ENCODE measurements at regions not wholly inside any gene's neighbourhood (a gene's known extent, or its start where the extent isn't known, plus 50 kb on each side); places are given as distances from the start of the nearest gene placed in this dataset.
"Not testable (repeated sequence)": the region's sequence is repeated elsewhere in the genome, so short reads cannot be mapped to it uniquely, and the experiment has no call there.

DNA sequence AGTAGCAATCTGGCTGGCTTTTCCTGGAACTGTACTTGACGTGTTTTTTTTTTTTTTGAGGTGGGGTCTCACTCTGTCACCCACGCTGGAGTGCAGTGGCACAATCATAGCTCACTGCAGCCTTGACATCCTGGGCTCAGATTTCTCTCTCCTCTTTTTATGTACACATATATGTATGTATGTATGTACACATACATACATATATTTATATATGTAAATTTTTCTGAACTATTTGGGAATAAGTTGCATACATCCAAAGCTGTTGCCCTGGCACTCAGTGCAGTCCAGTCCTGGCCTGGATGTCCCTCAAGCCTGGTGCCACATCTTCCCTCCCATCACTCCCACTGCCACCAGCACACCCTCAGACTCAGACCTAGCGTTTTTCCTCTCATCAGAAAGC, 89.0 kb upstream of the SHISA3 start:
- Histone ChIP-seq H3K4me2 (ENCODE audit: low read length) (no peak overlapping the region), H3K27me3 (ENCODE audit: control insufficient read depth, insufficient read depth, low read length) (no peaks in the 10 kb centered on the region), H3K79me2 (no peaks in the 10 kb centered on the region), H3K9me3 (ENCODE audit: control insufficient read depth, low read length) (no peaks in the 10 kb centered on the region), H2AFZ (no peak overlapping the region), H3K4me3 (ENCODE audit: low read depth, low read length) (no peak overlapping the region), H3K4me1 (no peaks in the 10 kb centered on the region), H3K27ac (no peak overlapping the region), H3K9ac (no peak overlapping the region), H3K36me3 (ENCODE audit: control insufficient read depth, insufficient read depth, low read length) (no peaks in the 10 kb centered on the region)
- TF ChIP-seq, protein P1, sequence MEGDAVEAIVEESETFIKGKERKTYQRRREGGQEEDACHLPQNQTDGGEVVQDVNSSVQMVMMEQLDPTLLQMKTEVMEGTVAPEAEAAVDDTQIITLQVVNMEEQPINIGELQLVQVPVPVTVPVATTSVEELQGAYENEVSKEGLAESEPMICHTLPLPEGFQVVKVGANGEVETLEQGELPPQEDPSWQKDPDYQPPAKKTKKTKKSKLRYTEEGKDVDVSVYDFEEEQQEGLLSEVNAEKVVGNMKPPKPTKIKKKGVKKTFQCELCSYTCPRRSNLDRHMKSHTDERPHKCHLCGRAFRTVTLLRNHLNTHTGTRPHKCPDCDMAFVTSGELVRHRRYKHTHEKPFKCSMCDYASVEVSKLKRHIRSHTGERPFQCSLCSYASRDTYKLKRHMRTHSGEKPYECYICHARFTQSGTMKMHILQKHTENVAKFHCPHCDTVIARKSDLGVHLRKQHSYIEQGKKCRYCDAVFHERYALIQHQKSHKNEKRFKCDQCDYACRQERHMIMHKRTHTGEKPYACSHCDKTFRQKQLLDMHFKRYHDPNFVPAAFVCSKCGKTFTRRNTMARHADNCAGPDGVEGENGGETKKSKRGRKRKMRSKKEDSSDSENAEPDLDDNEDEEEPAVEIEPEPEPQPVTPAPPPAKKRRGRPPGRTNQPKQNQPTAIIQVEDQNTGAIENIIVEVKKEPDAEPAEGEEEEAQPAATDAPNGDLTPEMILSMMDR (IDR thresholded peaks at IDR 0.05) = no peak

- Histone ChIP-seq H3K4me2 (ENCODE audit: low read length) (no peak overlapping the region), H3K27ac (no peak overlapping the region), H3K4me3 (ENCODE audit: low read depth, low read length) (no peak overlapping the region), H2AFZ (no peak overlapping the region), H3K27me3 (ENCODE audit: control insufficient read depth, insufficient read depth, low read length) (no peaks in the 10 kb centered on the region), H3K4me1 (no peaks in the 10 kb centered on the region), H3K9me3 (ENCODE audit: control insufficient read depth, low read length) (no peaks in the 10 kb centered on the region), H3K36me3 (ENCODE audit: control insufficient read depth, insufficient read depth, low read length) (no peaks in the 10 kb centered on the region), H3K9ac (no peak overlapping the region), H3K79me2 (no peaks in the 10 kb centered on the region)
- TF ChIP-seq, protein P1 (IDR thresholded peaks at IDR 0.05) = no peak
Observed at GRCh38 chr4:42309361-42310260, 87.7 kb upstream of the SHISA3 start.

GRCh38 chr4:42310358-42310757, 86.9 kb upstream of the SHISA3 start:
- H3K79me2 ChIP-seq = no peaks in the 10 kb centered on the region
- no peaks in the 10 kb centered on the region for H3K9me3 ChIP-seq (ENCODE audit: control insufficient read depth, low read length)
- H3K4me3 ChIP-seq (ENCODE audit: low read depth, low read length) = no peak overlapping the region
- no peak overlapping the region for H3K27ac ChIP-seq
- H3K4me2 ChIP-seq (ENCODE audit: low read length) = no peak overlapping the region
- no peaks in the 10 kb centered on the region for H3K4me1 ChIP-seq
- H3K36me3 ChIP-seq (ENCODE audit: control insufficient read depth, insufficient read depth, low read length) = no peaks in the 10 kb centered on the region
- H2AFZ ChIP-seq = no peak overlapping the region
- no peaks in the 10 kb centered on the region for H3K27me3 ChIP-seq (ENCODE audit: control insufficient read depth, insufficient read depth, low read length)
- no peak overlapping the region for H3K9ac ChIP-seq
- TF ChIP-seq, protein P1 (IDR thresholded peaks at IDR 0.05) = no peak

DNA sequence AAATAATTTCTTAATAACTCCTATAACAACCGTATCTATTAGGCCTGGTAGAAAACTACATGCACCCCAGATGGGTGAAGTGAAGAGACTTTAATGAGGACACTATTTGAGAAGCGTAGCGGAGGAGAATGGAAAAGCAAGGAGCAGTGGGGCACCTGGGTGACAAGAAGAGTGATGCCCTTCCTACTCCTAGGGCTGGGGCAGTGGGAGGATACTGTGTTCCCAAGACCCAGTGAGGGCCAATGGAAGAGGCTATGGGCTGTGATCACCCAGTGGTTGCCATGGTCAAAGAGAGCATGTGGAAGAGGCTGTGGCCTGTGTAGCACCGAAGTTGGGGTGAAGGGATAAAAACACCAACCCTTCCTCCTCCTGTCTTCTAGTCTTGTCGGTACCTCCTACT, 86.5 kb upstream of the SHISA3 start:
- no peak overlapping the region for H3K4me2 ChIP-seq (ENCODE audit: low read length)
- H3K4me3 ChIP-seq (ENCODE audit: low read depth, low read length) = no peak overlapping the region
- H3K9me3 ChIP-seq (ENCODE audit: control insufficient read depth, low read length) = no peaks in the 10 kb centered on the region
- no peaks in the 10 kb centered on the region for H3K27me3 ChIP-seq (ENCODE audit: control insufficient read depth, insufficient read depth, low read length)
- no peaks in the 10 kb centered on the region for H3K79me2 ChIP-seq
- H3K9ac ChIP-seq = no peak overlapping the region
- no peak overlapping the region for H2AFZ ChIP-seq
- TF ChIP-seq, protein P1 (IDR thresholded peaks at IDR 0.05) = no peak
- no peak overlapping the region for H3K27ac ChIP-seq
- no peaks in the 10 kb centered on the region for H3K36me3 ChIP-seq (ENCODE audit: control insufficient read depth, insufficient read depth, low read length)
- H3K4me1 ChIP-seq = no peaks in the 10 kb centered on the region

DNA sequence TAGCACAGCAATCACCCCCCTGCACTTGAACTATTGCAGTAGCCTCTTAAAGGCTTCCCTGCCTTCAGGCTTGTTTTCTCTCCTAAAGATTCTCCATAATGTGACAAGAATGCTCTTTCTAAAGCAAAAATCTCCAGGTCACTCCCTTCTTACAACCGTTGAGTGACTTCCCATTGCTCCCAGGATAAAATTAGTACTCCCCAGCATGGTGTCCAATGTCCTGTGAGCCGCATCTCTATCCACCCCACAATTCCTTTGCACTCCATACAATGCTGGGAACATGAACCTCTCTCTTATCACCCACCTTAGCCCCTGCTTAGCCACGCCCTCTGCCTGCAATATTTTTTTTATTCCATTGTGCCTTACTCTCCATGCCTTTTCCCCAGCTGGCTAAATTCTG, 85.7 kb upstream of the SHISA3 start:
- Histone ChIP-seq H3K79me2 (no peaks in the 10 kb centered on the region), H2AFZ (no peak overlapping the region), H3K4me3 (ENCODE audit: low read depth, low read length) (no peak overlapping the region), H3K36me3 (ENCODE audit: control insufficient read depth, insufficient read depth, low read length) (no peaks in the 10 kb centered on the region), H3K4me2 (ENCODE audit: low read length) (no peak overlapping the region), H3K27me3 (ENCODE audit: control insufficient read depth, insufficient read depth, low read length) (no peaks in the 10 kb centered on the region), H3K9me3 (ENCODE audit: control insufficient read depth, low read length) (no peaks in the 10 kb centered on the region), H3K4me1 (no peaks in the 10 kb centered on the region), H3K9ac (no peak overlapping the region), H3K27ac (no peak overlapping the region)
- TF ChIP-seq, protein P1 (IDR thresholded peaks at IDR 0.05) = no peak

DNA sequence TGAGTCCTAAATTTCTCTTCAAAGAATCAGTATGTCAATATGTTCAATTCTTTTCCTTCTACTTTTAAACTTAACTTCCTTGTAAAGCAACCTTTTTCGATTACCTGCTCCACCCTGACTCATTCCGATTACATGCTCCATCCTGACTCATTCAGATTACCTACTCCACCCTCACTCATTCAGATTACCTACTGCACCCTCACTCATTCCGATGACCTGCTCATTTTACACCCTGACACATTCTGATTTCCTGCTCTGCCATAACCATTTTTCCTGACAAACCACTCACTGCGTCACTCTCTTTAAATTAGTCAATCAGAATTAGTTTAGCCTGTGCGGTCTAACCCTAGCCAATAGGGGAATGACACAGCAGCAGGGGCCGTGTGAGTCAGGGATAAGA, 83.9 kb upstream of the SHISA3 start:
- not testable (repeated sequence) for H3K9ac ChIP-seq; H3K9me3 ChIP-seq (ENCODE audit: control insufficient read depth, low read length); H3K27ac ChIP-seq; H3K36me3 ChIP-seq (ENCODE audit: control insufficient read depth, insufficient read depth, low read length); H3K4me3 ChIP-seq (ENCODE audit: low read depth, low read length); H2AFZ ChIP-seq; H3K4me1 ChIP-seq; H3K27me3 ChIP-seq (ENCODE audit: control insufficient read depth, insufficient read depth, low read length); H3K4me2 ChIP-seq (ENCODE audit: low read length); H3K79me2 ChIP-seq

All from parathyroid adenoma (tissue), 2 donors.